ENCODE measurements at regions not wholly inside any gene's neighbourhood (a gene's known extent, or its start where the extent isn't known, plus 50 kb on each side); places are given as distances from the start of the nearest gene placed in this dataset.

DNA sequence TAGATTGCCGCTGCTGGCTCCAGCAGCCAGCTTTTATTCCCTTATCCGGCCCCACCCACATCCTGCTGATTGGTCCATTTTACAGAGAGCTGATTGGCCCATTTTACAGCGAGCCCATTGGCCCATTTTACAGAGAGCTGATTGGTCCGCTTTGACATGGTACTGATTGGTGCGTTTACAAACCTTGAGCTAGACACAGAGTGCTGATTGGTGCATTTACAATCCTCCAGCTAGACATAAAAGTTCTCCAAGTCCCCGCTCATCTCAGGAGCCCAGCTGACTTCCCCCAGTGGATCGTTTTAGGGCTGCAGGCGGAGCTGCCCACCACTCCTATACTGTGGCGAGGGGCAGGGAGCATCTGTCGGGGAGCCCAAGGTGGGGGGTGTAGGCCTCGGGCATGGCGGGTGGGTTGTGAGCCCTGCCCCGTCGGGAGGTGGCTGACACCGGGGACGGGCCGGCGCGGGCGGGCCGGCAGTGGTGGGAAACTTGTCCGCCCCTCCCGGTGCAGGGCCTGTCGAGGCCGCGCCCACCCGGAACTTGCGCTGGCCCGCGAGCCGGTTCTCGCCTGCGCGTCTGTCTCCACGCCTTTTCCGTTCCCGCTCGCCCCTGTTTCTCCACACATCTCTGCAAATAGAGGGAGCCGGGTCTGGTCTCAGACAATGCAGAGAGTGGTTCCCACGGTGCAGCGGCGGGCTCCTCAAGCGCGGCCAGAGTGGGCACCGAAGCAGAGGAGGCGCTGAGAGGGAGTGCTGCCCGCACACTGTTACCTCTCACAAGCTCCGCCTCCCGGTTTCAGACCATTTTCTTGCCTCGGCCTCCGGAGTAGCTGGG, 86.1 kb upstream of the STMND1 start:
- TF ChIP-seq EP300 (IDR thresholded peaks at IDR 0.05) (no peak), CTCF (IDR thresholded peaks at IDR 0.05) (peak in 1 of 3 experiments; percentile 25)

Data from esophagus muscularis mucosa (tissue), 3 donors.